ENCODE measurements at regions not wholly inside any gene's neighbourhood (a gene's known extent, or its start where the extent isn't known, plus 50 kb on each side); places are given as distances from the start of the nearest gene placed in this dataset.

DNA sequence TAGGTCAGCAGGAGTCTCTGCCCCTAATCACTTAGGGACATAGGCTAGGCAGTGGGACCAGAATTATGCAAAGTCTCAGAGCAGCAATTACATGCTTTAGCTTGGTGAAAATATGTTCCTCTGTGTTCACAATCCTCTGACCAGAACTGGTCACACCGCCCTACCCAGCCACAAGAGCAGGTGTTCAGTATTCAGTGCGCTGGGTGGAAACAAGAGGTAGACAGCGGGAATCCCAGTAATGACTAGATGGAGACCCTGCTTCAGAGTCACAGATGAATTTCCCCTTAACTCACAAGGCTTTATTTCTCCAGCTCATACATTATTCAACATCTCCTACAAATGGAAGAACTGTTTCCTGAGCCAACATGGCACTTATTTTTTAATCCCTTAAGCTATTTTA lies 763.7 kb upstream of the POM121L12 start:
- Histone ChIP-seq H3K9me3 (ENCODE audit: control insufficient read depth in 2 of 2, insufficient read depth in 1 of 2, low read length in 1 of 2) (peaks cover 2 to 13% of the 10 kb centered on the region in 2 donors), H3K36me3 (ENCODE audit: control insufficient read depth in 2 of 2, insufficient read depth in 2 of 2, low read length in 1 of 2) (no peaks in the 10 kb centered on the region), H3K4me3 (ENCODE audit: low read length in 2 of 2) (no peak overlapping the region), H3K4me1 (ENCODE audit: control insufficient read depth in 2 of 2, insufficient read depth in 2 of 2, low read length in 2 of 2) (no peaks in the 10 kb centered on the region), H3K27me3 (ENCODE audit: control insufficient read depth in 2 of 2, insufficient read depth in 1 of 2, low read length in 1 of 2) (no peaks in the 10 kb centered on the region), H3K27ac (ENCODE audit: low read depth in 1 of 2, low read length in 1 of 2) (no peak overlapping the region)
- WGBS: 74% methylated on average over 3 of the region's 3 CpGs
- DNase-seq (ENCODE audit: low read depth in 6 of 9, low spot score in 9 of 9): no peak

DNA sequence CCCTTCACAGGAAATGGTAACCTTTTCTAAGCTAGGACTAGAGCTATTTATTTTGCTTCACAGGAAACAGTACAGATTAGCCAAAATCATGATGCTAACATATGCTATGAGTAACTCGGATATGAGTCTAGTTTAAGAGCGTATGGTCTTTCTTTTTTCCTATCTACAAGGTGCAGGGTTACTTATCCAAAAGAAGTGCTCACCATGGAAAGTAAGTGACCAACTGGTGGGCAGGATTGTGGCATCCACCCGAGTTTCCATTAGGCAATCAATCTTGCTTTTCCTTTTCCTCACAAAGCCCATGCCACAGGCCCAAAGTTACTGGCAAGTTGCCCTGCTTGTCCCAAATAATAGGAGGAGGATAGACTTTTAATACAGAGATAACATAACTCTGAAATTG lies 765.1 kb upstream of the POM121L12 start:
- 77% methylated on average over 3 of the region's 3 CpGs for WGBS
- no peak for DNase-seq (ENCODE audit: low read depth in 6 of 9, low spot score in 9 of 9)
- Histone ChIP-seq H3K4me3 (ENCODE audit: low read length in 2 of 2) (no peak overlapping the region), H3K36me3 (ENCODE audit: control insufficient read depth in 2 of 2, insufficient read depth in 2 of 2, low read length in 1 of 2) (no peaks in the 10 kb centered on the region), H3K9me3 (ENCODE audit: control insufficient read depth in 2 of 2, insufficient read depth in 1 of 2, low read length in 1 of 2) (peaks cover 2 to 13% of the 10 kb centered on the region in 2 donors), H3K27me3 (ENCODE audit: control insufficient read depth in 2 of 2, insufficient read depth in 1 of 2, low read length in 1 of 2) (no peaks in the 10 kb centered on the region), H3K27ac (ENCODE audit: low read depth in 1 of 2, low read length in 1 of 2) (no peak overlapping the region), H3K4me1 (ENCODE audit: control insufficient read depth in 2 of 2, insufficient read depth in 2 of 2, low read length in 2 of 2) (no peaks in the 10 kb centered on the region)

DNA sequence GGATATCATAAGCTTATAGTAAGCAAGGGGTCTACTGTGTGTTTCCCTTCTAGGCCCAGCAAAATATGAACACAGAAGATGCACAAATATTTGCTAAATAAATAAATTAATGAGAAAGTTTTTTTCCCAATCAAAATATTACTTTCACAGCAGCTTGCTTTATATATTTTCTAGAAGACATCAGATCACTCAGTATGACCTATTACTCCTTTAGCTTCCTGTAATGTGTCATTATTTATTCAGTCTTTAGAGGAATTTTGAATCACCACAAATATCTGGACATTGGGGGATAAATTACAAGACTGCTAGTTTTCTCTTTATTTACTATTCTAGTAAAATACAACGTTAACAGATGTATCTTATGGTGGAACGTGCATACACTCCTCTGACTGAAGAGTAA lies 765.8 kb upstream of the POM121L12 start:
- WGBS: 89% methylated on average over 2 of the region's 2 CpGs
- no peak overlapping the region for H3K4me3 ChIP-seq (ENCODE audit: low read length in 2 of 2)
- H3K27me3 ChIP-seq (ENCODE audit: control insufficient read depth in 2 of 2, insufficient read depth in 1 of 2, low read length in 1 of 2): no peaks in the 10 kb centered on the region

DNA sequence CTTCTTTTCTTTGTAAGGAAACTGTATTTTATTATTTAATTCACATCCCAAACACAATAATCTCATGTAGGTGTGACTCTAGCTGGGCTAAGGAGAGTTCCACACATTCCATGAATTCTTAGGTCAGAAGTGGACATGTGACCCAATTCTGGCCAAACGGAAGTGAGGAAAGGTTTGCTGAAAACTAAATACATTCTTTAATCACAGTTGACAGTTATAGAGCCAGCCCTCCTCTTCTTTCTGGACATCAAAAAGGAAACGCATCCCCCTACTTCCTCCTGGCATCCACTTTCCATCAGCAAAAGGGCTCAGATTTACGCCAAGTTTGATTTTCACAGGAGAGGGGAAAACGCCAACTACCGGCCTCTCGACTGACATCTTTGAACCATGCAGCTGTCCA lies 774.4 kb upstream of the POM121L12 start:
- H3K4me1 ChIP-seq (ENCODE audit: control insufficient read depth in 2 of 2, insufficient read depth in 2 of 2, low read length in 2 of 2): no peaks in the 10 kb centered on the region
- no peak for DNase-seq (ENCODE audit: low read depth in 6 of 9, low spot score in 9 of 9)
- no peaks in the 10 kb centered on the region for H3K9me3 ChIP-seq (ENCODE audit: control insufficient read depth in 2 of 2, insufficient read depth in 1 of 2, low read length in 1 of 2)
- no peak overlapping the region for H3K27ac ChIP-seq (ENCODE audit: low read depth in 1 of 2, low read length in 1 of 2)
- no peaks in the 10 kb centered on the region for H3K27me3 ChIP-seq (ENCODE audit: control insufficient read depth in 2 of 2, insufficient read depth in 1 of 2, low read length in 1 of 2)
- 94% methylated on average over 6 of the region's 6 CpGs for WGBS
- H3K36me3 ChIP-seq (ENCODE audit: control insufficient read depth in 2 of 2, insufficient read depth in 2 of 2, low read length in 1 of 2): no peaks in the 10 kb centered on the region
- no peak overlapping the region for H3K4me3 ChIP-seq (ENCODE audit: low read length in 2 of 2)

More for the DNA sequence above, 765.8 kb upstream of the POM121L12 start:
- H3K27ac ChIP-seq (ENCODE audit: low read depth in 1 of 2, low read length in 1 of 2): no peak overlapping the region
- DNase-seq (ENCODE audit: low read depth in 6 of 9, low spot score in 9 of 9): no peak
- no peaks in the 10 kb centered on the region for H3K36me3 ChIP-seq (ENCODE audit: control insufficient read depth in 2 of 2, insufficient read depth in 2 of 2, low read length in 1 of 2)
- peaks cover 2 to 11% of the 10 kb centered on the region in 2 donors for H3K9me3 ChIP-seq (ENCODE audit: control insufficient read depth in 2 of 2, insufficient read depth in 1 of 2, low read length in 1 of 2)
- no peaks in the 10 kb centered on the region for H3K4me1 ChIP-seq (ENCODE audit: control insufficient read depth in 2 of 2, insufficient read depth in 2 of 2, low read length in 2 of 2)

DNA sequence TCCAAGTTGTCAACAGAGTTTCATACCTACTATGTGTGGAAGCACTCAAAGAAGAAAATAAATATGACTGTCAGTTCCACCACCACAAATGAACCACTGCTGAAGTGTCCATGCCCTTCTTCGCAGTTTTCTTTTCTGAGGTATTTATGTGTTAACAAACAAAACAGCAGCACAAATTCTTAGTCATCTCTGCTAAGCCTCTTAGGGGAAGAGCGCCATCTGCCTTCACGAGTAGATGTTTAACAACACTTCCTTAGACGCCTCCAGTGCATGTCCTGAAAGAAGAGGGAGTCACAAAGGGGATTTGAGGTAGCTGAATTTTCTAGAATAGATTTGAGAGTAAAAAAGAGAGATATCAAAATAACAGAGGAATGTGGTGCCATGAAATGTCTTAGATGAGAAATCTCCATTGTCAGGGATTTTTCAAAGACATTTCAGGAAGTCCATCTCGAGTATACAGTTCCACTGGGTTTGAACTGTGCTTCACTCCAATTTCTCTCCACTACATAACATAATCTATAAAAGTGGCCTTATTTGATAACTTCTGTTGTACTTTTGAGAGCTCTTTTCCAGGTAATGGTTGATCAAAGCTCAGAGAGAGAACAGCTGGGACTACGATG lies 775.3 kb upstream of the POM121L12 start:
- no peaks in the 10 kb centered on the region for H3K36me3 ChIP-seq (ENCODE audit: control insufficient read depth in 2 of 2, insufficient read depth in 2 of 2, low read length in 1 of 2)
- DNase-seq (ENCODE audit: low read depth in 6 of 9, low spot score in 9 of 9): no peak
- H3K27ac ChIP-seq (ENCODE audit: low read depth in 1 of 2, low read length in 1 of 2): no peak overlapping the region
- 79% methylated on average over 6 of the region's 6 CpGs for WGBS
- no peak overlapping the region for H3K4me3 ChIP-seq (ENCODE audit: low read length in 2 of 2)
- no peaks in the 10 kb centered on the region for H3K4me1 ChIP-seq (ENCODE audit: control insufficient read depth in 2 of 2, insufficient read depth in 2 of 2, low read length in 2 of 2)
- H3K27me3 ChIP-seq (ENCODE audit: control insufficient read depth in 2 of 2, insufficient read depth in 1 of 2, low read length in 1 of 2): no peaks in the 10 kb centered on the region
- no peaks in the 10 kb centered on the region for H3K9me3 ChIP-seq (ENCODE audit: control insufficient read depth in 2 of 2, insufficient read depth in 1 of 2, low read length in 1 of 2)

DNA sequence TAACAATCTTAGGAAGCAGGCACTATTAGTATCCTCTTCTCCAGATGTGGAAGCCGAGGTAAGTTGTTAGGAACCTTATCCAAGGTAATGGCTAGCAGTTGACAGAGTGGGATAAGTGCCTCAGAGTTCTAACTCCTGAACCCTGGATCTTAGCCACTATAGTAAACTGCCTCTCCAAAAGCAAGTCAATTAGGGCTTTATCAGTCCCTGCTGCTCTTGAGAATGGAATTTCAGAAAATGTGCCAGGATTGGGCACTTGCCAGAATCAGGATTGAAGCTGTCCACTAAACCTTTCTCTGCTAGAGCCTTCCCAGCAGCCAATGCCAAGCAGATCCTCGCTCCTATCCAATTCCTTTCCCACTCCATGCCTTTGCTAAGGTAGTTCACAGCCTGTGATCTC lies 777.5 kb upstream of the POM121L12 start:
- no peak overlapping the region for H3K4me3 ChIP-seq (ENCODE audit: low read length in 2 of 2)
- H3K36me3 ChIP-seq (ENCODE audit: control insufficient read depth in 2 of 2, insufficient read depth in 2 of 2, low read length in 1 of 2): no peaks in the 10 kb centered on the region
- WGBS: 91% methylated on average over 2 of the region's 2 CpGs
- DNase-seq (ENCODE audit: low read depth in 6 of 9, low spot score in 9 of 9): no peak
- H3K9me3 ChIP-seq (ENCODE audit: control insufficient read depth in 2 of 2, insufficient read depth in 1 of 2, low read length in 1 of 2): no peaks in the 10 kb centered on the region
- H3K27ac ChIP-seq (ENCODE audit: low read depth in 1 of 2, low read length in 1 of 2): no peak overlapping the region
- H3K27me3 ChIP-seq (ENCODE audit: control insufficient read depth in 2 of 2, insufficient read depth in 1 of 2, low read length in 1 of 2): no peaks in the 10 kb centered on the region
- H3K4me1 ChIP-seq (ENCODE audit: control insufficient read depth in 2 of 2, insufficient read depth in 2 of 2, low read length in 2 of 2): no peaks in the 10 kb centered on the region

DNA sequence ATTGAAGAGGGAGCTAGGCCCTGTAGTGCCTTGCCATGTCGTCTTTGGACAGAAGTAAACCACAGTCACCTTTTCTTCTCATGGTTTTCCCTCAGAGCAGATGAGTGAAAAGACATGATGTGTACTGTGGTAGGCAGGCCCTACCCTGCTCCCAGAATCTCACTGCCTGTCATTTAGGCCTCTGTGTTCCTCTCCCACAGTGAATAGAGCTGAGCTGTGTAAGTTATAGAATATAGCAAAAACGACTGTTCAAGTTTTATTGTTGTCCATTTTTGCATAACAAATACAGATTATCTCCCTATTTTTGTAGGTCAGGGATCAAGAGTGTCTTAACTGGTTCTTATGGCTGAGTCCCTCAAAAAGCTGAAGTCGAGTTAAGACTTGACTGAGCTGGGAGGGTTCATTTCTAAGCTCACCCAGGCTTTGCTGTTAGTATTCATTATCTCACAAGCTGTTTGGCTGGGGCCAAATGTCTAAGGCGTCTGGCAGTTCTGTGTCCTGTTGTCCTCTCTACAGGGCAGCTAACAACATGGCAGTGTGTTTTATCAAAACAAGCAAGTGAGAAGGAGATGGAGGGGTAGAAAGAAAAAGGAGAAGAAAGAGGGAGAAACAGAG lies 780.9 kb upstream of the POM121L12 start:
- H3K9me3 ChIP-seq (ENCODE audit: control insufficient read depth in 2 of 2, insufficient read depth in 1 of 2, low read length in 1 of 2): no peaks in the 10 kb centered on the region
- no peak overlapping the region for H3K4me3 ChIP-seq (ENCODE audit: low read length in 2 of 2)
- no peaks in the 10 kb centered on the region for H3K4me1 ChIP-seq (ENCODE audit: control insufficient read depth in 2 of 2, insufficient read depth in 2 of 2, low read length in 2 of 2)
- H3K36me3 ChIP-seq (ENCODE audit: control insufficient read depth in 2 of 2, insufficient read depth in 2 of 2, low read length in 1 of 2): no peaks in the 10 kb centered on the region
- no peaks in the 10 kb centered on the region for H3K27me3 ChIP-seq (ENCODE audit: control insufficient read depth in 2 of 2, insufficient read depth in 1 of 2, low read length in 1 of 2)
- no peak overlapping the region for H3K27ac ChIP-seq (ENCODE audit: low read depth in 1 of 2, low read length in 1 of 2)
- no peak for DNase-seq (ENCODE audit: low read depth in 6 of 9, low spot score in 9 of 9)
- 77% methylated on average over 4 of the region's 4 CpGs for WGBS

DNA sequence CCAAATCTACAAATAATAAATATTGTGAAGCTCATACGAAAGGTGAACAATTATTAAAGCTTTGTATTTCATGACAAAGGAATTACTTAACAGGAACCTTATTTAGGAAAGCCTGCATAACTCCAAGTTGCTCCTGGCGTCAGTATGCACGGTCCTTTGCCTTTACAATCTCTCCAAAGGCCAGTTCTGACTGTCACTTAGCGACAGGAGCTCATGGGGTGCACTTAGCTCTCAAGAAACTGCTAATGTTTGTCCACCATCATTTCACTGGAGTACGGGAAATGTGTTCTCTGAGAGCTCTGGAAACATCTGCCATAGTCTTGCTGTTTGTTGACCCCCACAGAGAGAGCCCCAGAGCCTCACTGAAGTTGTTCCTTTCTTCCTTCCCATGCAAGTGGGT lies 781.5 kb upstream of the POM121L12 start:
- H3K36me3 ChIP-seq (ENCODE audit: control insufficient read depth in 2 of 2, insufficient read depth in 2 of 2, low read length in 1 of 2): no peaks in the 10 kb centered on the region
- WGBS: 77% methylated on average over 5 of the region's 5 CpGs
- H3K9me3 ChIP-seq (ENCODE audit: control insufficient read depth in 2 of 2, insufficient read depth in 1 of 2, low read length in 1 of 2): no peaks in the 10 kb centered on the region
- no peaks in the 10 kb centered on the region for H3K27me3 ChIP-seq (ENCODE audit: control insufficient read depth in 2 of 2, insufficient read depth in 1 of 2, low read length in 1 of 2)
- H3K27ac ChIP-seq (ENCODE audit: low read depth in 1 of 2, low read length in 1 of 2): no peak overlapping the region
- H3K4me3 ChIP-seq (ENCODE audit: low read length in 2 of 2): no peak overlapping the region
- no peaks in the 10 kb centered on the region for H3K4me1 ChIP-seq (ENCODE audit: control insufficient read depth in 2 of 2, insufficient read depth in 2 of 2, low read length in 2 of 2)
- no peak for DNase-seq (ENCODE audit: low read depth in 6 of 9, low spot score in 9 of 9)

DNA sequence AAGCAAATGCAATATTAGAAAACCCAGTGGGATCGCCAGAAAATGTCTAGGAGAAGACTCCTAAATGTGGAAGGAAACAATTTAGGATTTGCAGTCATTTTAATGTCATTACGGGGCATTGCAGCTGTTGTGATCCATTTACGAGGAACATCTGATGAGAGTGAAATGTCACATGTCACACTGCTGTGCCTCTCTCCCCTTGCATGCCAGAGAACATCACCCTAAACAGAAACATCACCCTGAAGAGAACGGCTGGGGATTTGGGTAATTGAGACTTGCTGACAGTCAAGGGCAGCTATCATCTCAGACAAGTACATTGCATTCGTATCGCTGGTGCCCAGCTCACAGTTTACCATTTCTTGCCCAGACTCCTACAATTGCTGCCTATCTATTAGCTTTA lies 785.7 kb upstream of the POM121L12 start:
- H3K27me3 ChIP-seq (ENCODE audit: control insufficient read depth in 2 of 2, insufficient read depth in 1 of 2, low read length in 1 of 2): no peaks in the 10 kb centered on the region
- H3K4me3 ChIP-seq (ENCODE audit: low read length in 2 of 2): no peak overlapping the region
- no peaks in the 10 kb centered on the region for H3K36me3 ChIP-seq (ENCODE audit: control insufficient read depth in 2 of 2, insufficient read depth in 2 of 2, low read length in 1 of 2)
- no peaks in the 10 kb centered on the region for H3K4me1 ChIP-seq (ENCODE audit: control insufficient read depth in 2 of 2, insufficient read depth in 2 of 2, low read length in 2 of 2)
- H3K27ac ChIP-seq (ENCODE audit: low read depth in 1 of 2, low read length in 1 of 2): no peak overlapping the region
- WGBS: 86% methylated on average over 6 of the region's 6 CpGs
- H3K9me3 ChIP-seq (ENCODE audit: control insufficient read depth in 2 of 2, insufficient read depth in 1 of 2, low read length in 1 of 2): no peaks in the 10 kb centered on the region
- DNase-seq (ENCODE audit: low read depth in 6 of 9, low spot score in 9 of 9): no peak

Data from thymus (tissue), 11 donors.